IPS DF 4.7 (cell line): ENCODE measurements at regions not wholly inside any gene's neighbourhood (a gene's known extent, or its start where the extent isn't known, plus 50 kb on each side); places are given as distances from the start of the nearest gene placed in this dataset.

ENCODE experiments used
- DNase-seq: peaks from one replicate; pipeline ENCODE4 v3.0.0-alpha.2; 2013; ENCODE audit warnings: low spot score; ENCODE audit errors: extremely low read depth

GRCh38 chr13:40247845-40248244 lies 418.6 kb downstream of the FOXO1 start:
- DNase-seq, result no peak

GRCh38 chr13:40251343-40252032 lies 415.0 kb downstream of the FOXO1 start:
- no peak for DNase-seq

- no peak for DNase-seq
Observed at GRCh38 chr13:40252241-40252640, 414.2 kb downstream of the FOXO1 start.

GRCh38 chr13:40252676-40253075 lies 413.8 kb downstream of the FOXO1 start:
- no peak for DNase-seq

- DNase-seq, result no peak
Observed at GRCh38 chr13:40254394-40254793, 412.0 kb downstream of the FOXO1 start.

GRCh38 chr13:40255551-40255950 lies 410.9 kb downstream of the FOXO1 start:
- DNase-seq, result no peak

- no peak for DNase-seq
Observed at GRCh38 chr13:40259899-40260298, 406.5 kb downstream of the FOXO1 start.

- DNase-seq, result no peak
Observed at GRCh38 chr13:40261336-40261735, 405.1 kb downstream of the FOXO1 start.

GRCh38 chr13:40261947-40262346 lies 404.5 kb downstream of the FOXO1 start:
- DNase-seq, result no peak

- DNase-seq, result no peak
Observed at GRCh38 chr13:40269086-40269485, 397.4 kb downstream of the FOXO1 start.

- DNase-seq, result no peak
Observed at GRCh38 chr13:40270726-40271125, 395.7 kb downstream of the FOXO1 start.

- no peak for DNase-seq
Observed at GRCh38 chr13:40271271-40271885, 395.1 kb downstream of the FOXO1 start.

- no peak for DNase-seq
Observed at GRCh38 chr13:40271931-40272775, 394.3 kb downstream of the FOXO1 start.

GRCh38 chr13:40272776-40273139 lies 393.7 kb downstream of the FOXO1 start:
- no peak for DNase-seq

- no peak for DNase-seq
Observed at GRCh38 chr13:40273253-40274025, 393.0 kb downstream of the FOXO1 start.

GRCh38 chr13:40274103-40274502 lies 392.3 kb downstream of the FOXO1 start:
- DNase-seq, result no peak

- no peak for DNase-seq
Observed at GRCh38 chr13:40275155-40275554, 391.3 kb downstream of the FOXO1 start.

GRCh38 chr13:40275636-40276035 lies 390.8 kb downstream of the FOXO1 start:
- no peak for DNase-seq

GRCh38 chr13:40283666-40284065 lies 382.8 kb downstream of the FOXO1 start:
- DNase-seq, result no peak

- DNase-seq, result no peak
Observed at GRCh38 chr13:40285634-40286033, 380.8 kb downstream of the FOXO1 start.

GRCh38 chr13:40287428-40287827 lies 379.0 kb downstream of the FOXO1 start:
- DNase-seq, result no peak

- no peak for DNase-seq
Observed at GRCh38 chr13:40288259-40288658, 378.2 kb downstream of the FOXO1 start.
